ENCODE measurements at regions not wholly inside any gene's neighbourhood (a gene's known extent, or its start where the extent isn't known, plus 50 kb on each side); places are given as distances from the start of the nearest gene placed in this dataset.

GRCh38 chr7:14092331-14092730, 102.9 kb upstream of the ETV1 start:
- Histone ChIP-seq H3K9me3 (ENCODE audit: low read length) (no peaks in the 10 kb centered on the region), H3K27ac (ENCODE audit: low read length) (no peak overlapping the region), H3K79me2 (ENCODE audit: low read length) (no peaks in the 10 kb centered on the region), H3F3A (ENCODE audit: low read length, unreplicated experiment) (peaks cover 5% of the 10 kb centered on the region), H3K9me2 (replicated peaks; ENCODE audit: low read length) (no peaks in the 10 kb centered on the region), H4K20me1 (ENCODE audit: low read length) (no peaks in the 10 kb centered on the region), H3K9ac (ENCODE audit: low read length) (no peak overlapping the region), H3K4me3 (ENCODE audit: low read length) (no peak overlapping the region), H2AFZ (ENCODE audit: low read length) (no peak overlapping the region), H3K4me1 (ENCODE audit: insufficient read depth, low read length) (peaks cover 13% of the 10 kb centered on the region), H3K36me3 (ENCODE audit: low read depth, low read length) (no peaks in the 10 kb centered on the region), H3K4me2 (ENCODE audit: low read length) (no peak overlapping the region), H3K27me3 (ENCODE audit: low read length) (no peaks in the 10 kb centered on the region)
- no peak for TF ChIP-seq CTCF (conservative IDR thresholded peaks at IDR 0.05; ENCODE audit: low read depth, low read length)
- no peak for DNase-seq
- ChIA-PET CTCF (no interaction called here), POLR2A (ENCODE audit: unreplicated experiment) (no interaction called here)
- ATAC-seq, result no peak
- BruUV-seq (replicated peaks), result no TSS peak
- intact Hi-C loops (cut with micrococcal nuclease), result no loop called here

DNA sequence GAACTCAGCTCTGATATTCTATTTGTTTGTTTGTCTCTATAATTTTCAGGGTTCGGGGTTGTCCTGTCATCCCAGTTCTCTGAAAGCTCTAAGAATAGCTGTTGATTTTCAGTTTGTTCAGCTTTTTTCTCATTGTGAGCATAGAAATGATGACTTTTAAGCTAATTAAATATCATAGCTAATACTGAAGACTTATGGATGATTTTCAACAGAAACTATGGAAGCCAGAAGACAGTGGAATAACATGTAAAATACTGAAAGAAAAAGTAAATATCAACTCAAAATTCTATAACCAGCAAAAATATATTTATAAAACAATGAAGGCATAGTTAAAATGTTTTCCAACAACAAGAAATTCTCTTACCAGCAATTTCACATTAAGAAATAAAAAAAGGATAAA, 96.4 kb upstream of the ETV1 start:
- no peaks in the 10 kb centered on the region for H3K9me2 ChIP-seq (replicated peaks; ENCODE audit: low read length)
- no peak for TF ChIP-seq CTCF (conservative IDR thresholded peaks at IDR 0.05; ENCODE audit: low read depth, low read length)
- no peak for TF ChIP-seq EZH2phosphoT487 (IDR thresholded peaks at IDR 0.05; ENCODE audit: borderline replicate concordance, low read length)
- no peak for TF ChIP-seq EZH2 (IDR thresholded peaks at IDR 0.05; ENCODE audit: low read length, unreplicated experiment)
- H3K4me2 ChIP-seq (ENCODE audit: low read length), result no peak overlapping the region
- no peaks in the 10 kb centered on the region for H3K4me1 ChIP-seq (ENCODE audit: insufficient read depth, low read length)
- H2AFZ ChIP-seq (ENCODE audit: low read length), result no peak overlapping the region
- H4K20me1 ChIP-seq (ENCODE audit: low read length), result no peaks in the 10 kb centered on the region
- ChIA-PET CTCF (no interaction called here), POLR2A (ENCODE audit: unreplicated experiment) (no interaction called here)
- no peak overlapping the region for H3K27ac ChIP-seq (ENCODE audit: low read length)
- no TSS peak for BruUV-seq (replicated peaks)
- ATAC-seq (no peak), DNase-seq (no peak)
- H3K4me3 ChIP-seq (ENCODE audit: low read length), result no peak overlapping the region
- H3K9me3 ChIP-seq (ENCODE audit: low read length), result peaks cover 5% of the 10 kb centered on the region; the same call in 1 of the 2 replicates
- no peak overlapping the region for H3K9ac ChIP-seq (ENCODE audit: low read length)
- H3K27me3 ChIP-seq (ENCODE audit: low read length), result no peaks in the 10 kb centered on the region
- no peaks in the 10 kb centered on the region for H3K79me2 ChIP-seq (ENCODE audit: low read length)
- intact Hi-C loops (cut with micrococcal nuclease), result no loop called here
- 0 out of 2 replicates have a peak, but pooled peaks cover 3% of the 10 kb centered on the region for H3K36me3 ChIP-seq (ENCODE audit: low read depth, low read length)
- no peaks in the 10 kb centered on the region for H3F3A ChIP-seq (ENCODE audit: low read length, unreplicated experiment)

DNA sequence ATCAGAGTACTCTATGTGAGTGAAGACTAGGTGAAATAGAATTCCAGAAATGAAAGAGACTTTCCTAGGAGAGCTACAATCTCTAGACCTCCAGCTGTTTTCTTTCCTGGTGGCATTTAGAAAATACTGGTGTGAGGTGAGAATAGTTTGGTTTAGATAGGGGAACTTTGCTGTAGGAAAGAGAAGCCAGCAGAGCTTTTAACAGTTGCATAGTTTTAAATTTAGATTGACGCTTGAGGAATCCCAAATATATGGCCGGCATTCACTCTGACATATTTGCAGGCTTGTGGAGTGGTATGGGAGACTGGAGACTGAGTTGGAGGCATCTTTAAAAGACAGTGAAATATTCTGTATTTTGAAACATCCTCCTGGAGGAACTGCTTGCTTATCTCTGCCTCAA, 94.3 kb upstream of the ETV1 start:
- H4K20me1 ChIP-seq (ENCODE audit: low read length), result no peaks in the 10 kb centered on the region
- TF ChIP-seq EZH2phosphoT487 (IDR thresholded peaks at IDR 0.05; ENCODE audit: borderline replicate concordance, low read length) (no peak), EZH2 (IDR thresholded peaks at IDR 0.05; ENCODE audit: low read length, unreplicated experiment) (no peak), CTCF (conservative IDR thresholded peaks at IDR 0.05; ENCODE audit: low read depth, low read length) (no peak)
- H3K9me3 ChIP-seq (ENCODE audit: low read length), result peaks cover 5% of the 10 kb centered on the region; the same call in 1 of the 2 replicates
- no peaks in the 10 kb centered on the region for H3K9me2 ChIP-seq (replicated peaks; ENCODE audit: low read length)
- H3K4me1 ChIP-seq (ENCODE audit: insufficient read depth, low read length), result no peaks in the 10 kb centered on the region
- ATAC-seq (no peak), DNase-seq (no peak)
- ChIA-PET CTCF (no interaction called here), POLR2A (ENCODE audit: unreplicated experiment) (no interaction called here)
- no peak overlapping the region for H3K4me3 ChIP-seq (ENCODE audit: low read length)
- 0 out of 2 replicates have a peak, but pooled peaks cover 3% of the 10 kb centered on the region for H3K36me3 ChIP-seq (ENCODE audit: low read depth, low read length)
- H3K9ac ChIP-seq (ENCODE audit: low read length), result no peak overlapping the region
- H3K27me3 ChIP-seq (ENCODE audit: low read length), result no peaks in the 10 kb centered on the region
- BruUV-seq (replicated peaks), result no TSS peak
- H3K27ac ChIP-seq (ENCODE audit: low read length), result no peak overlapping the region
- no peak overlapping the region for H3K4me2 ChIP-seq (ENCODE audit: low read length)
- no peak overlapping the region for H2AFZ ChIP-seq (ENCODE audit: low read length)
- intact Hi-C loops (cut with micrococcal nuclease), result no loop called here
- no peaks in the 10 kb centered on the region for H3F3A ChIP-seq (ENCODE audit: low read length, unreplicated experiment)
- H3K79me2 ChIP-seq (ENCODE audit: low read length), result no peaks in the 10 kb centered on the region
